ENCODE measurements at regions not wholly inside any gene's neighbourhood (a gene's known extent, or its start where the extent isn't known, plus 50 kb on each side); places are given as distances from the start of the nearest gene placed in this dataset.

GRCh38 chr13:78035500-78035899, 116.9 kb upstream of the EDNRB start:
- no peaks in the 10 kb centered on the region for H3K27me3 ChIP-seq (ENCODE audit: low read length)
- no peaks in the 10 kb centered on the region for H4K20me1 ChIP-seq (ENCODE audit: insufficient read depth, low read depth, low read length)
- no peaks in the 10 kb centered on the region for H3K9me2 ChIP-seq (replicated peaks; ENCODE audit: insufficient read depth, low read length)
- H3K27ac ChIP-seq (ENCODE audit: low read length), result no peak overlapping the region
- H3K9ac ChIP-seq (ENCODE audit: low read length), result no peak overlapping the region
- no peaks in the 10 kb centered on the region for H3K36me3 ChIP-seq (ENCODE audit: insufficient read depth, low read length)
- H3K4me2 ChIP-seq (ENCODE audit: low read depth, low read length, poor library complexity, severe bottlenecking), result no peak overlapping the region
- no peak overlapping the region for H3K4me3 ChIP-seq (ENCODE audit: low read length)
- H3K9me3 ChIP-seq (ENCODE audit: low read length), result no peaks in the 10 kb centered on the region
- no peaks in the 10 kb centered on the region for H3K4me1 ChIP-seq (ENCODE audit: low read length)
- H2AFZ ChIP-seq (ENCODE audit: low read length), result no peak overlapping the region
- H3K79me2 ChIP-seq (ENCODE audit: low read length), result no peaks in the 10 kb centered on the region
- no peak for DNase-seq

GRCh38 chr13:78033509-78033908, 114.9 kb upstream of the EDNRB start:
- no peak overlapping the region for H2AFZ ChIP-seq (ENCODE audit: low read length)
- no peaks in the 10 kb centered on the region for H3K9me3 ChIP-seq (ENCODE audit: low read length)
- no peaks in the 10 kb centered on the region for H3K36me3 ChIP-seq (ENCODE audit: insufficient read depth, low read length)
- H3K4me3 ChIP-seq (ENCODE audit: low read length), result no peak overlapping the region
- no peaks in the 10 kb centered on the region for H4K20me1 ChIP-seq (ENCODE audit: insufficient read depth, low read depth, low read length)
- H3K27me3 ChIP-seq (ENCODE audit: low read length), result no peaks in the 10 kb centered on the region
- H3K4me1 ChIP-seq (ENCODE audit: low read length), result no peaks in the 10 kb centered on the region
- no peak overlapping the region for H3K9ac ChIP-seq (ENCODE audit: low read length)
- H3K27ac ChIP-seq (ENCODE audit: low read length), result no peak overlapping the region
- no peaks in the 10 kb centered on the region for H3K9me2 ChIP-seq (replicated peaks; ENCODE audit: insufficient read depth, low read length)
- no peaks in the 10 kb centered on the region for H3K79me2 ChIP-seq (ENCODE audit: low read length)
- H3K4me2 ChIP-seq (ENCODE audit: low read depth, low read length, poor library complexity, severe bottlenecking), result no peak overlapping the region
- DNase-seq, result no peak

GRCh38 chr13:78032132-78032531, 113.5 kb upstream of the EDNRB start:
- Histone ChIP-seq H3K4me3 (ENCODE audit: low read length) (no peak overlapping the region), H3K27ac (ENCODE audit: low read length) (no peak overlapping the region), H3K79me2 (ENCODE audit: low read length) (no peaks in the 10 kb centered on the region), H3K36me3 (ENCODE audit: insufficient read depth, low read length) (no peaks in the 10 kb centered on the region), H2AFZ (ENCODE audit: low read length) (no peak overlapping the region), H3K27me3 (ENCODE audit: low read length) (no peaks in the 10 kb centered on the region), H4K20me1 (ENCODE audit: insufficient read depth, low read depth, low read length) (no peaks in the 10 kb centered on the region), H3K4me1 (ENCODE audit: low read length) (no peaks in the 10 kb centered on the region), H3K4me2 (ENCODE audit: low read depth, low read length, poor library complexity, severe bottlenecking) (no peak overlapping the region), H3K9me2 (replicated peaks; ENCODE audit: insufficient read depth, low read length) (no peaks in the 10 kb centered on the region), H3K9ac (ENCODE audit: low read length) (no peak overlapping the region), H3K9me3 (ENCODE audit: low read length) (no peaks in the 10 kb centered on the region)
- no peak for DNase-seq

- no peak overlapping the region for H3K27ac ChIP-seq (ENCODE audit: low read length)
- H3K9me2 ChIP-seq (replicated peaks; ENCODE audit: insufficient read depth, low read length), result no peaks in the 10 kb centered on the region
- no peaks in the 10 kb centered on the region for H3K9me3 ChIP-seq (ENCODE audit: low read length)
- H3K4me1 ChIP-seq (ENCODE audit: low read length), result no peaks in the 10 kb centered on the region
- no peak overlapping the region for H3K4me3 ChIP-seq (ENCODE audit: low read length)
- no peak overlapping the region for H2AFZ ChIP-seq (ENCODE audit: low read length)
- H3K27me3 ChIP-seq (ENCODE audit: low read length), result no peaks in the 10 kb centered on the region
- no peaks in the 10 kb centered on the region for H3K36me3 ChIP-seq (ENCODE audit: insufficient read depth, low read length)
- no peak overlapping the region for H3K9ac ChIP-seq (ENCODE audit: low read length)
- H3K79me2 ChIP-seq (ENCODE audit: low read length), result no peaks in the 10 kb centered on the region
- DNase-seq, result no peak
- H3K4me2 ChIP-seq (ENCODE audit: low read depth, low read length, poor library complexity, severe bottlenecking), result no peak overlapping the region
- no peaks in the 10 kb centered on the region for H4K20me1 ChIP-seq (ENCODE audit: insufficient read depth, low read depth, low read length)
Observed at GRCh38 chr13:78030341-78030896, 111.8 kb upstream of the EDNRB start.

- H2AFZ ChIP-seq (ENCODE audit: low read length), result no peak overlapping the region
- no peak for DNase-seq
- H3K79me2 ChIP-seq (ENCODE audit: low read length), result no peaks in the 10 kb centered on the region
- no peak overlapping the region for H3K4me3 ChIP-seq (ENCODE audit: low read length)
- H3K36me3 ChIP-seq (ENCODE audit: insufficient read depth, low read length), result no peaks in the 10 kb centered on the region
- no peak overlapping the region for H3K27ac ChIP-seq (ENCODE audit: low read length)
- no peaks in the 10 kb centered on the region for H3K4me1 ChIP-seq (ENCODE audit: low read length)
- no peak overlapping the region for H3K9ac ChIP-seq (ENCODE audit: low read length)
- no peaks in the 10 kb centered on the region for H3K9me2 ChIP-seq (replicated peaks; ENCODE audit: insufficient read depth, low read length)
- no peaks in the 10 kb centered on the region for H4K20me1 ChIP-seq (ENCODE audit: insufficient read depth, low read depth, low read length)
- no peaks in the 10 kb centered on the region for H3K27me3 ChIP-seq (ENCODE audit: low read length)
- H3K4me2 ChIP-seq (ENCODE audit: low read depth, low read length, poor library complexity, severe bottlenecking), result no peak overlapping the region
- H3K9me3 ChIP-seq (ENCODE audit: low read length), result no peaks in the 10 kb centered on the region
Observed at GRCh38 chr13:78029901-78030300, 111.3 kb upstream of the EDNRB start.

- no peaks in the 10 kb centered on the region for H3K36me3 ChIP-seq (ENCODE audit: insufficient read depth, low read length)
- no peaks in the 10 kb centered on the region for H3K27me3 ChIP-seq (ENCODE audit: low read length)
- H2AFZ ChIP-seq (ENCODE audit: low read length), result no peak overlapping the region
- H3K27ac ChIP-seq (ENCODE audit: low read length), result no peak overlapping the region
- H4K20me1 ChIP-seq (ENCODE audit: insufficient read depth, low read depth, low read length), result no peaks in the 10 kb centered on the region
- no peaks in the 10 kb centered on the region for H3K9me3 ChIP-seq (ENCODE audit: low read length)
- no peaks in the 10 kb centered on the region for H3K9me2 ChIP-seq (replicated peaks; ENCODE audit: insufficient read depth, low read length)
- no peak overlapping the region for H3K9ac ChIP-seq (ENCODE audit: low read length)
- no peak overlapping the region for H3K4me3 ChIP-seq (ENCODE audit: low read length)
- no peaks in the 10 kb centered on the region for H3K4me1 ChIP-seq (ENCODE audit: low read length)
- H3K4me2 ChIP-seq (ENCODE audit: low read depth, low read length, poor library complexity, severe bottlenecking), result no peak overlapping the region
- no peaks in the 10 kb centered on the region for H3K79me2 ChIP-seq (ENCODE audit: low read length)
- no peak for DNase-seq
Observed at GRCh38 chr13:78028960-78029359, 110.3 kb upstream of the EDNRB start.

GRCh38 chr13:78024996-78025395, 106.4 kb upstream of the EDNRB start:
- Histone ChIP-seq H3K9ac (ENCODE audit: low read length) (no peak overlapping the region), H3K4me2 (ENCODE audit: low read depth, low read length, poor library complexity, severe bottlenecking) (no peak overlapping the region), H3K4me1 (ENCODE audit: low read length) (peaks cover 7% of the 10 kb centered on the region; the same call in 1 of the 2 replicates), H3K27ac (ENCODE audit: low read length) (no peak overlapping the region), H3K79me2 (ENCODE audit: low read length) (no peaks in the 10 kb centered on the region), H3K9me2 (replicated peaks; ENCODE audit: insufficient read depth, low read length) (no peaks in the 10 kb centered on the region), H3K36me3 (ENCODE audit: insufficient read depth, low read length) (no peaks in the 10 kb centered on the region), H3K27me3 (ENCODE audit: low read length) (no peaks in the 10 kb centered on the region), H3K9me3 (ENCODE audit: low read length) (no peaks in the 10 kb centered on the region), H2AFZ (ENCODE audit: low read length) (no peak overlapping the region), H3K4me3 (ENCODE audit: low read length) (no peak overlapping the region), H4K20me1 (ENCODE audit: insufficient read depth, low read depth, low read length) (no peaks in the 10 kb centered on the region)
- no peak for DNase-seq

GRCh38 chr13:78022164-78022877, 103.7 kb upstream of the EDNRB start:
- H3K27me3 ChIP-seq (ENCODE audit: low read length), result no peaks in the 10 kb centered on the region
- H3K4me1 ChIP-seq (ENCODE audit: low read length), result peaks cover 7% of the 10 kb centered on the region; the same call in 1 of the 2 replicates

More at GRCh38 chr13:78022164-78022877, 103.7 kb upstream of the EDNRB start:
- no peak overlapping the region for H3K9ac ChIP-seq (ENCODE audit: low read length)
- no peak overlapping the region for H3K27ac ChIP-seq (ENCODE audit: low read length)
- H2AFZ ChIP-seq (ENCODE audit: low read length), result no peak overlapping the region
- no peaks in the 10 kb centered on the region for H3K79me2 ChIP-seq (ENCODE audit: low read length)
- no peaks in the 10 kb centered on the region for H3K36me3 ChIP-seq (ENCODE audit: insufficient read depth, low read length)
- peak; percentile 84 for DNase-seq
- no peaks in the 10 kb centered on the region for H3K9me3 ChIP-seq (ENCODE audit: low read length)
- no peak overlapping the region for H3K4me3 ChIP-seq (ENCODE audit: low read length)
- no peaks in the 10 kb centered on the region for H3K9me2 ChIP-seq (replicated peaks; ENCODE audit: insufficient read depth, low read length)
- H4K20me1 ChIP-seq (ENCODE audit: insufficient read depth, low read depth, low read length), result no peaks in the 10 kb centered on the region
- no peak overlapping the region for H3K4me2 ChIP-seq (ENCODE audit: low read depth, low read length, poor library complexity, severe bottlenecking)

All from Karpas-422 (cell line).